ENCODE measurements at regions not wholly inside any gene's neighbourhood (a gene's known extent, or its start where the extent isn't known, plus 50 kb on each side); places are given as distances from the start of the nearest gene placed in this dataset.
"Not testable (repeated sequence)": the region's sequence is repeated elsewhere in the genome, so short reads cannot be mapped to it uniquely, and the experiment has no call there.

- not testable (repeated sequence) for TF ChIP-seq CTCF (IDR thresholded peaks at IDR 0.05); POLR2AphosphoS5 (IDR thresholded peaks at IDR 0.05; ENCODE audit: insufficient read depth in 1 of 2, low read depth in 1 of 2); POLR2A (IDR thresholded peaks at IDR 0.05)
These were observed 179.2 kb upstream of the GK2 start for GRCh38 chr4:79587207-79587606.
